Keratinocyte (primary cell): ENCODE measurements at regions not wholly inside any gene's neighbourhood (a gene's known extent, or its start where the extent isn't known, plus 50 kb on each side); places are given as distances from the start of the nearest gene placed in this dataset.

ENCODE experiments used
- DNase-seq: peaks from one replicate; pipeline ENCODE4 v3.0.0-alpha.2; 2011; ENCODE audit warnings: low read depth, missing footprints, low spot score
- FAIRE-seq: peaks from 2 replicates; lab custom pipeline; 2011; peaks lifted over from hg19 to GRCh38; lab: Jason Lieb, UNC
- H2AFZ ChIP-seq: 2 replicates; pipeline ENCODE4 v1.6.0; 2012; ENCODE audit warnings: low read length, control low read depth, inconsistent platforms; ENCODE audit not compliant: control insufficient read depth
- H3K27ac ChIP-seq: 2 replicates; pipeline ENCODE4 v1.5.1; 2011; ENCODE audit warnings: low read length; ENCODE audit not compliant: control insufficient read depth, insufficient read depth
- H3K27me3 ChIP-seq: 3 replicates; pipeline ENCODE4 v1.6.0; 2011; ENCODE audit warnings: low read length; ENCODE audit not compliant: control insufficient read depth, insufficient read depth; ENCODE audit errors: extremely low read depth
- H3K36me3 ChIP-seq, 2 experiments: 2 replicates in 1 of 2; 3 replicates in 1 of 2; pipeline ENCODE4 v1.5.1; 2011; ENCODE audit warnings: low read length in 2 of 2, mild to moderate bottlenecking in 1 of 2; ENCODE audit not compliant: control insufficient read depth in 2 of 2, insufficient read depth in 2 of 2; ENCODE audit errors: extremely low read depth in 1 of 2
- H3K4me1 ChIP-seq: 3 replicates; pipeline ENCODE4 v1.5.1; 2011; ENCODE audit warnings: low read length; ENCODE audit not compliant: control insufficient read depth, insufficient read depth; ENCODE audit errors: extremely low read depth
- H3K4me2 ChIP-seq: 3 replicates; pipeline ENCODE4 v1.6.0; 2011; ENCODE audit warnings: low read depth, low read length; ENCODE audit not compliant: control insufficient read depth, insufficient read depth; ENCODE audit errors: extremely low read depth
- H3K4me3 ChIP-seq, 3 experiments: fragments of 200-600 bp in 1 of 3; sonication (generic) in 1 of 3; 2 replicates in 2 of 3; 3 replicates in 1 of 3; pipeline ENCODE4 v1.5.1; 2011 to 2016; ENCODE audit warnings: low read length in 3 of 3, mild to moderate bottlenecking in 3 of 3, control low read depth in 2 of 3, inconsistent platforms in 1 of 3, low read depth in 1 of 3, mixed read lengths in 1 of 3, mixed run types in 1 of 3, moderate library complexity in 1 of 3; ENCODE audit not compliant: control insufficient read depth in 2 of 3, insufficient read depth in 2 of 3; ENCODE audit errors: extremely low read depth in 1 of 3
- H3K79me2 ChIP-seq: 2 replicates; pipeline ENCODE4 v1.6.0; 2012; ENCODE audit warnings: low read length; ENCODE audit not compliant: control insufficient read depth, insufficient read depth
- H3K9ac ChIP-seq: 3 replicates; pipeline ENCODE4 v1.6.0; 2011; ENCODE audit warnings: low read length; ENCODE audit not compliant: control insufficient read depth, insufficient read depth; ENCODE audit errors: extremely low read depth
- H3K9me1 ChIP-seq: 3 replicates; pipeline ENCODE4 v1.6.0; 2011; ENCODE audit warnings: low read length; ENCODE audit not compliant: control insufficient read depth, insufficient read depth; ENCODE audit errors: extremely low read depth
- H3K9me3 ChIP-seq: 2 replicates; pipeline ENCODE4 v1.5.1; 2012; ENCODE audit warnings: low read depth, low read length; ENCODE audit not compliant: control insufficient read depth
- H4K20me1 ChIP-seq: 3 replicates; pipeline ENCODE4 v1.6.0; 2011; ENCODE audit warnings: low read length; ENCODE audit not compliant: control insufficient read depth, insufficient read depth; ENCODE audit errors: extremely low read depth
- CTCF ChIP-seq, 3 experiments: IDR thresholded peaks in 1 of 3; conservative IDR thresholded peaks in 1 of 3; optimal IDR thresholded peaks in 1 of 3; 2 replicates in 2 of 3; 3 replicates in 1 of 3; pipeline versions ENCODE3 to v1.5.1; 2011; ENCODE audit warnings: low read length in 3 of 3, mild to moderate bottlenecking in 3 of 3, moderate library complexity in 2 of 3, control low read depth in 1 of 3, inconsistent platforms in 1 of 3; ENCODE audit not compliant: insufficient read depth in 2 of 3; ENCODE audit errors: extremely low read depth in 1 of 3
- EZH2 ChIP-seq: IDR thresholded peaks from one replicate; pipeline ENCODE4 v1.6.1; 2012; ENCODE audit warnings: inconsistent platforms, mild to moderate bottlenecking, low read length, moderate library complexity
- dilution Hi-C: fragments of 300-500 bp; cut with MboI; formaldehyde crosslinking; loops from one replicate; pipeline ENCODE4 v1.7.0; 2020; ENCODE audit warnings: low sequenced_read_pairs; ENCODE audit not compliant: extremely low pct_ligation_motif_present

- H3K27ac ChIP-seq = no peak overlapping the region
- DNase-seq (no peak), FAIRE-seq (no peak)
- no peak overlapping the region for H2AFZ ChIP-seq
- no peak overlapping the region for H3K9ac ChIP-seq
- no peaks in the 10 kb centered on the region for H3K27me3 ChIP-seq
- no peaks in the 10 kb centered on the region for H3K4me1 ChIP-seq
- H3K9me3 ChIP-seq = no peaks in the 10 kb centered on the region
- no peaks in the 10 kb centered on the region for H4K20me1 ChIP-seq
- no peaks in the 10 kb centered on the region for H3K79me2 ChIP-seq
- no peaks in the 10 kb centered on the region for H3K9me1 ChIP-seq
- dilution Hi-C loops = no loop called here
- no peak overlapping the region for H3K4me3 ChIP-seq
- no peaks in the 10 kb centered on the region for H3K36me3 ChIP-seq
- H3K4me2 ChIP-seq = no peak overlapping the region
- TF ChIP-seq CTCF (optimal IDR thresholded peaks at IDR 0.05 in 1 of 3, IDR thresholded peaks at IDR 0.05 in 1 of 3, conservative IDR thresholded peaks at IDR 0.05 in 1 of 3; ENCODE audit: extremely low read depth in 1 of 3, insufficient read depth in 2 of 3, low read length in 3 of 3) (no peak), EZH2 (no peak)
These were observed 88.7 kb upstream of the TMEFF2 start for GRCh38 chr2:192283450-192283849.

GRCh38 chr2:192278701-192279100, 84.0 kb upstream of the TMEFF2 start:
- no peaks in the 10 kb centered on the region for H3K9me3 ChIP-seq
- H3K79me2 ChIP-seq = no peaks in the 10 kb centered on the region
- dilution Hi-C loops = no loop called here
- H4K20me1 ChIP-seq = no peaks in the 10 kb centered on the region
- no peak overlapping the region for H3K4me3 ChIP-seq
- FAIRE-seq (no peak), DNase-seq (no peak)
- no peaks in the 10 kb centered on the region for H3K27me3 ChIP-seq
- TF ChIP-seq EZH2 (no peak), CTCF (optimal IDR thresholded peaks at IDR 0.05 in 1 of 3, IDR thresholded peaks at IDR 0.05 in 1 of 3, conservative IDR thresholded peaks at IDR 0.05 in 1 of 3; ENCODE audit: extremely low read depth in 1 of 3, insufficient read depth in 2 of 3, low read length in 3 of 3) (no peak)
- no peak overlapping the region for H3K9ac ChIP-seq
- no peaks in the 10 kb centered on the region for H3K9me1 ChIP-seq
- H3K4me1 ChIP-seq = no peaks in the 10 kb centered on the region
- no peak overlapping the region for H3K4me2 ChIP-seq
- no peak overlapping the region for H2AFZ ChIP-seq
- H3K27ac ChIP-seq = no peak overlapping the region
- H3K36me3 ChIP-seq = no peaks in the 10 kb centered on the region
